IMR-90 (cell line): ENCODE measurements at regions not wholly inside any gene's neighbourhood (a gene's known extent, or its start where the extent isn't known, plus 50 kb on each side); places are given as distances from the start of the nearest gene placed in this dataset.

Source experiments
- CTCF ChIP-seq: conservative IDR thresholded peaks from 2 replicates; pipeline ENCODE4 v1.5.1; 2012; ENCODE audit warnings: mild to moderate bottlenecking, low read depth, low read length, improper control_type of control experiment
- FOS ChIP-seq: fragments of 150-350 bp; IDR thresholded peaks from 2 replicates; pipeline ENCODE4 v1.6.1; 2016; ENCODE audit warnings: low read depth, low read length
- MXI1 ChIP-seq: IDR thresholded peaks from 2 replicates; pipeline ENCODE4 v1.6.1; 2012; ENCODE audit warnings: low read depth, mild to moderate bottlenecking, low read length, moderate library complexity, borderline replicate concordance
- POLR2A ChIP-seq: IDR thresholded peaks from 2 replicates; pipeline ENCODE4 v1.6.1; 2012; ENCODE audit warnings: mild to moderate bottlenecking, low read depth, low read length
- RFX5 ChIP-seq: IDR thresholded peaks from 2 replicates; pipeline ENCODE4 v1.8.0; 2012; ENCODE audit warnings: low read depth, mild to moderate bottlenecking, low read length, moderate library complexity
- USF2 ChIP-seq: fragments of 150-350 bp; IDR thresholded peaks from 2 replicates; pipeline ENCODE4 v1.6.1; 2017; ENCODE audit warnings: mild to moderate bottlenecking, antibody characterized with exemption, low read length, low read depth

GRCh38 chr1:62988867-62989266 is 204.9 kb downstream of the ATG4C start:
- no peak for TF ChIP-seq FOS
- TF ChIP-seq CTCF, result no peak
- no peak for TF ChIP-seq POLR2A
- no peak for TF ChIP-seq USF2
- no peak for TF ChIP-seq MXI1
- no peak for TF ChIP-seq RFX5
